ENCODE measurements at regions not wholly inside any gene's neighbourhood (a gene's known extent, or its start where the extent isn't known, plus 50 kb on each side); places are given as distances from the start of the nearest gene placed in this dataset.

DNA sequence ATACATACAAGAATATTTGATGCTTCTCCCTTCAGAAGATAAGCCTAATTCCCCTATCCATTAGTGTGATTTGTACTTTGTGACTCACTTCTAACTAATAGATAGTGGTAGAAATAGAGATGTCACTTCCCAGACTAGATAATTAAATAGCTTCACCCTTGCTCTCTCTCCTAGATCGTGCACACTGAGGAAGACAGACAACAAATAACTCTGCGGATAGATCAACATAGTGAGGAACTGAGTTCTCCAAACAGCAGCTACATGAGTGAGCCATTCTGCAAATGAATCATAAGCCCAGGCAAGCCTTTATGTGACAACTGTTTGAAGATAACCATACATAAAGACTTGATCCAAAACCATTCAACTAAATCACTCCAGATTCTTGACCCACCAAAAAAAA, 1083.4 kb upstream of the C9orf72 start:
- TF ChIP-seq, protein P1, sequence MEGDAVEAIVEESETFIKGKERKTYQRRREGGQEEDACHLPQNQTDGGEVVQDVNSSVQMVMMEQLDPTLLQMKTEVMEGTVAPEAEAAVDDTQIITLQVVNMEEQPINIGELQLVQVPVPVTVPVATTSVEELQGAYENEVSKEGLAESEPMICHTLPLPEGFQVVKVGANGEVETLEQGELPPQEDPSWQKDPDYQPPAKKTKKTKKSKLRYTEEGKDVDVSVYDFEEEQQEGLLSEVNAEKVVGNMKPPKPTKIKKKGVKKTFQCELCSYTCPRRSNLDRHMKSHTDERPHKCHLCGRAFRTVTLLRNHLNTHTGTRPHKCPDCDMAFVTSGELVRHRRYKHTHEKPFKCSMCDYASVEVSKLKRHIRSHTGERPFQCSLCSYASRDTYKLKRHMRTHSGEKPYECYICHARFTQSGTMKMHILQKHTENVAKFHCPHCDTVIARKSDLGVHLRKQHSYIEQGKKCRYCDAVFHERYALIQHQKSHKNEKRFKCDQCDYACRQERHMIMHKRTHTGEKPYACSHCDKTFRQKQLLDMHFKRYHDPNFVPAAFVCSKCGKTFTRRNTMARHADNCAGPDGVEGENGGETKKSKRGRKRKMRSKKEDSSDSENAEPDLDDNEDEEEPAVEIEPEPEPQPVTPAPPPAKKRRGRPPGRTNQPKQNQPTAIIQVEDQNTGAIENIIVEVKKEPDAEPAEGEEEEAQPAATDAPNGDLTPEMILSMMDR (IDR thresholded peaks at IDR 0.05): no peak

DNA sequence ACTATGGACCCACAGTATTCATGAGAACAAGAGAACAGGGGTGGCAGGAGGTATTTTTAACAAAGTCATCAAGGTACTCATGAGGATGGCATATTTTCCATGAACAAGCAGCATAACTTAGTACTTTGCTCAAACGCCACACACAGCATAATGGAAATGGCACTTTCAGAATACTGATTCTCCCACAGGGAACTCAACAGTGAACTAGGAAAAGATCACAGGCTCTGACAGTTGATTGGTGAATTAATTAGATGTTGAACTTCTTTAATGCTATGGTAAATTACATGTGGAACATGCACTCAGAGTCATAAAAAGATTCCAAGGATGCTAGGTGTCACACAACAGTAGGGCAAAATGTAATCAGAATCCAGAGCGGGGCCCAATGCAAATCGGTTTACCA, 1088.6 kb upstream of the C9orf72 start:
- TF ChIP-seq, protein P1 (IDR thresholded peaks at IDR 0.05): no peak

DNA sequence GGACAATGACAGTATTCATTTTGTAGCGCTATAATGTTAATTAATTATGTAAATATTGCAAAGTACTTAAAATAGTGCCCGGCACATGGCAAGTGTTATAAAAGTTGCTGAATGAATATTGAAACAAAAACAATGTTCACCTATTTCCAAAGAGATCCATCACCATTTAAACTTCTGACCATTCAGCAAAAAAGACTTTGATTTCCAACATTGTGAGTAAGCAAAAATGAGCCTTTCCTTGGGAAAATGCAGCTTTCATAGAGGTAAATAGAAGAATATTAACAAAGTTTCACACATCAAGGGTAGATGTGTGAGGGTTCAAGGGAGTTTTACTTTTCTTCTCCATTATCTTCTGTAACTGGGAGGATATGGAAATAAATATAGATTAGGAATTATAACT, 1089.4 kb upstream of the C9orf72 start:
- TF ChIP-seq, protein P1 (IDR thresholded peaks at IDR 0.05): no peak

DNA sequence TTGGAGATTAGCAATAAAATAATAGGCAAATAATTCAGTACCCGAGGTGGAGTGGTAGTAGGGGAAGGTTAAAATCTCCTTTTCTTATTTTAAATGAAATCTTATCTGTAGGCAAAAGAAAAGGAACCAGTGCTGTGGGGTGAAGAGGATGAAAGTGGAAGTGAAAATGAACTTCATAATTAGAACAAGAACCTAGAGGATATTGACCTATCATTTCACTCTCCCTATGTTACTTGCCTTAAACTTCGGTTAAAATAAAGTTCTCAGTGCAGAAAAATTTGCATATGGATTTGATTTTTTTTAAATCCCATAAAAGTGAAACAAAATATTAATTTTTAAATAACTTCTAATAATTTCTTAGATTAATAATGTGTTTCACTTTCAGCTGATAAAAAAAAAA, 1094.9 kb upstream of the C9orf72 start:
- TF ChIP-seq, protein P1 (IDR thresholded peaks at IDR 0.05): no peak

DNA sequence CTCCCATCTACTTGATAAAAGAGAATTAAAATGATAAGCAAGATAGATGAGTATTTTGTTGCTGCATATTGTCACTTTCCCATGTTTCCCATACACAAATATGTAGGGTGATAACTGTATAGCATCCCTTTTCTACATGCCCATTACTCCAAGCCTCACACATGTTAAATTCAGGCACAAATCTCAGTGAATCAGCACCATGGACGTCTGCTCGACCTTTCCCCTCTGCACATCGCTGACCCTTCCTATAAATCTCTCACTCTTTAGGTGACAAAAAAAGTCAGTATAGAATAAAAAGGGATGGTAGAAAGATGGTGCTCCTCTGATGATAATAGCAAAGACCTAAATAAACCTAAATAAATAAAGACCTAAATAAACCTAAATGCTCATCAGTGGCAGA, 1097.7 kb upstream of the C9orf72 start:
- TF ChIP-seq, protein P1 (IDR thresholded peaks at IDR 0.05): no peak

DNA sequence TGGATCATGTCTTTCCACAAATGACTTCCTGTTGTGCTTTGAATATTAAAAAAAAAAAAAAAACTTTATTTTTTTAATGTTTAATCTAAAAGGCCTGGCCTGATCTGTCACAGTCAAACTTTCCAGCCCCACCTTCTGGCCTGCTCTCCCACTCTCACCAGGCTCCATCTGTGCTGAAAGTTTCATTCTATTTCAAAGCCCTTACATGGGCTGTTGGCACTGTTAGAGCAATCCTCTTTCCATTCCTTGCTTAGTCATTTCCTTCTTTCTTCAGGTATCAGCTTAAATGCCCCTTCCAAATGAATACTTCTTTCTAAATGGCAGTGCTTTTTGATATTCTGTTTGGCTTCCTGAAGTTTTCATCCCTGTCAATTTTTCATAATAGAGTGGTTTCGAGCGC, 1104.8 kb upstream of the C9orf72 start:
- TF ChIP-seq, protein P1 (IDR thresholded peaks at IDR 0.05): no peak

DNA sequence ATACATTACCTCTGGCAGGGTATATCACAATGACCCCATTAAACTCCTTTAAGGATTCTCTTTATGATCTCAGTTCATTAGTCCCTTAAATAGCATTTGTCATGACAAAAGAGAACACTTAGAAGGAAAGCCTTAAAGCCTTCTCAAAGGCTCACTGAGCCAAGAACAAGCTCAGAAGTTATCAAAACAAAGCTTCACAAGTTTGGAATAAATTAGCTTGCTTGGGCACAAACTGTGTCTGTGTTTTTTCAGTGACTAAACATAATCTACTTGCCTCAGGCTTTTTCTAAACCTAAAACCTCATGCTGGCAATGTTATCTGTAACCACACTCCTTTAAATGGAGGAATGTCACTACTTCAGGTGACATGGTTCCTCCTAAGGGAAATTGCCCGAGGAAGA, 1114.9 kb upstream of the C9orf72 start:
- TF ChIP-seq, protein P1 (IDR thresholded peaks at IDR 0.05): no peak

DNA sequence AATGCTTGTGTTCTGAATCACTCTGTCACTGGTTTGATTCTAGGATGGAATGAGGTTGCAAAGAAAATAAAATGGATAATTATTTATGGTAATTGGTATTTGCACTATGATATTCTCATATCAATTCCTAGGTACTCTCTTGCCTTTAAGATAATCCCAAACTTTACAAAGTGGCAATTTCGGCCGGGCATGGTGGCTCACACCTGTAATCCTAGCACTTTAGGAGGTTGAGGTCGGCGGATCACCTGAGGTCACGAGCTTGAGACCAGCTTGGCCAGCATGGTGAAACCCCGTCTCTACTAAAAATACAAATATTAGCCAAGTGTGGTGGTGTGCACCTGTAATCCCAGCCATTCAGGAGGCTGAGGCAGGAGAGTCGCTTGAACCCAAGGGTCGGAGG, 1118.7 kb upstream of the C9orf72 start:
- TF ChIP-seq, protein P1 (IDR thresholded peaks at IDR 0.05): no peak
